ENCODE measurements at regions not wholly inside any gene's neighbourhood (a gene's known extent, or its start where the extent isn't known, plus 50 kb on each side); places are given as distances from the start of the nearest gene placed in this dataset.

GRCh38 chr6:14380086-14380820 is 262.7 kb downstream of the CD83 start:
- TF ChIP-seq TAF1 (IDR thresholded peaks at IDR 0.05; ENCODE audit: borderline replicate concordance, low read depth, low read length) (no peak), MXI1 (IDR thresholded peaks at IDR 0.05; ENCODE audit: low read depth, low read length) (no peak), CTCF (IDR thresholded peaks at IDR 0.05 in 2 of 3, conservative IDR thresholded peaks at IDR 0.05 in 1 of 3; ENCODE audit: control insufficient read depth in 2 of 3, extremely low read depth in 1 of 3, insufficient read depth in 1 of 3, low read depth in 3 of 3, low read length in 3 of 3) (no peak), ATF7 (IDR thresholded peaks at IDR 0.05; ENCODE audit: low read depth) (no peak), EP300 (IDR thresholded peaks at IDR 0.05; ENCODE audit: borderline replicate concordance in 1 of 2, control insufficient read depth in 1 of 2, low read depth in 2 of 2, low read length in 2 of 2) (no peak), USF1 (IDR thresholded peaks at IDR 0.05; ENCODE audit: borderline replicate concordance, extremely low read length, insufficient read depth, low read depth, low read length) (no peak), RELA (IDR thresholded peaks at IDR 0.05; ENCODE audit: borderline replicate concordance, partially characterized antibody) (no peak)

Measured in GM12878 (cell line).